ENCODE measurements at regions not wholly inside any gene's neighbourhood (a gene's known extent, or its start where the extent isn't known, plus 50 kb on each side); places are given as distances from the start of the nearest gene placed in this dataset.

- no peak overlapping the region for H3K4me3 ChIP-seq (ENCODE audit: extremely low read depth, insufficient read depth, low read length, poor library complexity, severe bottlenecking)
- H3K4me1 ChIP-seq (ENCODE audit: control insufficient read depth, insufficient read depth, low read length, poor library complexity, severe bottlenecking): peaks cover 30% of the 10 kb centered on the region
- H3K9me3 ChIP-seq (ENCODE audit: control insufficient read depth, low read length): no peaks in the 10 kb centered on the region
- H3K36me3 ChIP-seq (ENCODE audit: control insufficient read depth, insufficient read depth, low read length): no peaks in the 10 kb centered on the region
- 85 to 90% methylated on average over 2 of the region's 3 CpGs for WGBS, 2 experiments (ENCODE audit: insufficient coverage in 2 of 2)
- H3K27ac ChIP-seq (ENCODE audit: low read depth, low read length, severe bottlenecking): no peak overlapping the region
Measured at GRCh38 chr3:191958980-191959671, 498.2 kb downstream of the PYDC2 start.

GRCh38 chr3:191959876-191960413 is 499.0 kb downstream of the PYDC2 start:
- Histone ChIP-seq H3K4me3 (ENCODE audit: extremely low read depth, insufficient read depth, low read length, poor library complexity, severe bottlenecking) (no peak overlapping the region), H3K4me1 (ENCODE audit: control insufficient read depth, insufficient read depth, low read length, poor library complexity, severe bottlenecking) (peaks cover 30% of the 10 kb centered on the region), H3K9me3 (ENCODE audit: control insufficient read depth, low read length) (no peaks in the 10 kb centered on the region), H3K36me3 (ENCODE audit: control insufficient read depth, insufficient read depth, low read length) (no peaks in the 10 kb centered on the region), H3K27ac (ENCODE audit: low read depth, low read length, severe bottlenecking) (no peak overlapping the region)
- WGBS, 2 experiments (ENCODE audit: insufficient coverage in 2 of 2): 40% methylated on average over 1 of the region's 4 CpGs; no CpG with 5 or more reads in 1 of the 2 experiments

GRCh38 chr3:191961022-191961421 is 500.1 kb downstream of the PYDC2 start:
- Histone ChIP-seq H3K27ac (ENCODE audit: low read depth, low read length, severe bottlenecking) (peak overlapping the region; percentile 92), H3K4me1 (ENCODE audit: control insufficient read depth, insufficient read depth, low read length, poor library complexity, severe bottlenecking) (peaks cover 30% of the 10 kb centered on the region)
- WGBS, 2 experiments (ENCODE audit: insufficient coverage in 2 of 2): 81 to 83% methylated on average over 2 to 4 of the region's 5 CpGs

GRCh38 chr3:191961529-191961928 is 500.6 kb downstream of the PYDC2 start:
- Histone ChIP-seq H3K9me3 (ENCODE audit: control insufficient read depth, low read length) (no peaks in the 10 kb centered on the region), H3K36me3 (ENCODE audit: control insufficient read depth, insufficient read depth, low read length) (no peaks in the 10 kb centered on the region), H3K4me3 (ENCODE audit: extremely low read depth, insufficient read depth, low read length, poor library complexity, severe bottlenecking) (no peak overlapping the region), H3K4me1 (ENCODE audit: control insufficient read depth, insufficient read depth, low read length, poor library complexity, severe bottlenecking) (peaks cover 30% of the 10 kb centered on the region), H3K27ac (ENCODE audit: low read depth, low read length, severe bottlenecking) (peak overlapping the region; percentile 92)

More at GRCh38 chr3:191961022-191961421, 500.1 kb downstream of the PYDC2 start:
- Histone ChIP-seq H3K36me3 (ENCODE audit: control insufficient read depth, insufficient read depth, low read length) (no peaks in the 10 kb centered on the region), H3K4me3 (ENCODE audit: extremely low read depth, insufficient read depth, low read length, poor library complexity, severe bottlenecking) (no peak overlapping the region), H3K9me3 (ENCODE audit: control insufficient read depth, low read length) (no peaks in the 10 kb centered on the region)

- Histone ChIP-seq H3K9me3 (ENCODE audit: control insufficient read depth, low read length) (no peaks in the 10 kb centered on the region), H3K27ac (ENCODE audit: low read depth, low read length, severe bottlenecking) (no peak overlapping the region), H3K4me1 (ENCODE audit: control insufficient read depth, insufficient read depth, low read length, poor library complexity, severe bottlenecking) (peaks cover 30% of the 10 kb centered on the region), H3K4me3 (ENCODE audit: extremely low read depth, insufficient read depth, low read length, poor library complexity, severe bottlenecking) (no peak overlapping the region), H3K36me3 (ENCODE audit: control insufficient read depth, insufficient read depth, low read length) (no peaks in the 10 kb centered on the region)
- WGBS, 2 experiments (ENCODE audit: insufficient coverage in 2 of 2): no CpG with 5 or more reads among the region's 1 CpG
Measured at GRCh38 chr3:191962324-191962723, 501.4 kb downstream of the PYDC2 start.

- Histone ChIP-seq H3K27ac (ENCODE audit: low read depth, low read length, severe bottlenecking) (peak overlapping the region; percentile 10), H3K9me3 (ENCODE audit: control insufficient read depth, low read length) (no peaks in the 10 kb centered on the region), H3K4me1 (ENCODE audit: control insufficient read depth, insufficient read depth, low read length, poor library complexity, severe bottlenecking) (peaks cover 30% of the 10 kb centered on the region), H3K4me3 (ENCODE audit: extremely low read depth, insufficient read depth, low read length, poor library complexity, severe bottlenecking) (no peak overlapping the region), H3K36me3 (ENCODE audit: control insufficient read depth, insufficient read depth, low read length) (no peaks in the 10 kb centered on the region)
- 26 to 33% methylated on average over 1 to 3 of the region's 3 CpGs for WGBS, 2 experiments (ENCODE audit: insufficient coverage in 2 of 2)
Measured at GRCh38 chr3:191963182-191963581, 502.2 kb downstream of the PYDC2 start.

GRCh38 chr3:191966556-191966955 is 505.6 kb downstream of the PYDC2 start:
- Histone ChIP-seq H3K4me1 (ENCODE audit: control insufficient read depth, insufficient read depth, low read length, poor library complexity, severe bottlenecking) (peaks cover 21% of the 10 kb centered on the region), H3K9me3 (ENCODE audit: control insufficient read depth, low read length) (no peaks in the 10 kb centered on the region), H3K36me3 (ENCODE audit: control insufficient read depth, insufficient read depth, low read length) (no peaks in the 10 kb centered on the region), H3K27ac (ENCODE audit: low read depth, low read length, severe bottlenecking) (no peak overlapping the region), H3K4me3 (ENCODE audit: extremely low read depth, insufficient read depth, low read length, poor library complexity, severe bottlenecking) (no peak overlapping the region)
- WGBS, 2 experiments (ENCODE audit: insufficient coverage in 2 of 2): no CpG with 5 or more reads among the region's 3 CpGs

GRCh38 chr3:191968299-191968698 is 507.3 kb downstream of the PYDC2 start:
- 61% methylated on average over 3 of the region's 3 CpGs; no CpG with 5 or more reads in 1 of the 2 experiments for WGBS, 2 experiments (ENCODE audit: insufficient coverage in 2 of 2)
- Histone ChIP-seq H3K4me3 (ENCODE audit: extremely low read depth, insufficient read depth, low read length, poor library complexity, severe bottlenecking) (no peak overlapping the region), H3K27ac (ENCODE audit: low read depth, low read length, severe bottlenecking) (no peak overlapping the region), H3K9me3 (ENCODE audit: control insufficient read depth, low read length) (no peaks in the 10 kb centered on the region), H3K36me3 (ENCODE audit: control insufficient read depth, insufficient read depth, low read length) (no peaks in the 10 kb centered on the region), H3K4me1 (ENCODE audit: control insufficient read depth, insufficient read depth, low read length, poor library complexity, severe bottlenecking) (peaks cover 4% of the 10 kb centered on the region)

GRCh38 chr3:191972714-191973398 is 511.9 kb downstream of the PYDC2 start:
- 88 to 92% methylated on average over 6 to 8 of the region's 8 CpGs for WGBS, 2 experiments (ENCODE audit: insufficient coverage in 2 of 2)
- H3K4me3 ChIP-seq (ENCODE audit: extremely low read depth, insufficient read depth, low read length, poor library complexity, severe bottlenecking): no peak overlapping the region
- no peak overlapping the region for H3K27ac ChIP-seq (ENCODE audit: low read depth, low read length, severe bottlenecking)
- no peaks in the 10 kb centered on the region for H3K36me3 ChIP-seq (ENCODE audit: control insufficient read depth, insufficient read depth, low read length)
- no peaks in the 10 kb centered on the region for H3K4me1 ChIP-seq (ENCODE audit: control insufficient read depth, insufficient read depth, low read length, poor library complexity, severe bottlenecking)
- H3K9me3 ChIP-seq (ENCODE audit: control insufficient read depth, low read length): no peaks in the 10 kb centered on the region

GRCh38 chr3:191973820-191974219 is 512.9 kb downstream of the PYDC2 start:
- 82 to 83% methylated on average over 3 of the region's 6 CpGs for WGBS, 2 experiments (ENCODE audit: insufficient coverage in 2 of 2)
- Histone ChIP-seq H3K4me1 (ENCODE audit: control insufficient read depth, insufficient read depth, low read length, poor library complexity, severe bottlenecking) (no peaks in the 10 kb centered on the region), H3K36me3 (ENCODE audit: control insufficient read depth, insufficient read depth, low read length) (no peaks in the 10 kb centered on the region), H3K9me3 (ENCODE audit: control insufficient read depth, low read length) (no peaks in the 10 kb centered on the region), H3K27ac (ENCODE audit: low read depth, low read length, severe bottlenecking) (no peak overlapping the region), H3K4me3 (ENCODE audit: extremely low read depth, insufficient read depth, low read length, poor library complexity, severe bottlenecking) (no peak overlapping the region)

GRCh38 chr3:191975936-191976335 is 515.0 kb downstream of the PYDC2 start:
- Histone ChIP-seq H3K9me3 (ENCODE audit: control insufficient read depth, low read length) (no peaks in the 10 kb centered on the region), H3K4me3 (ENCODE audit: extremely low read depth, insufficient read depth, low read length, poor library complexity, severe bottlenecking) (no peak overlapping the region), H3K27ac (ENCODE audit: low read depth, low read length, severe bottlenecking) (no peak overlapping the region), H3K4me1 (ENCODE audit: control insufficient read depth, insufficient read depth, low read length, poor library complexity, severe bottlenecking) (no peaks in the 10 kb centered on the region), H3K36me3 (ENCODE audit: control insufficient read depth, insufficient read depth, low read length) (no peaks in the 10 kb centered on the region)
- 67 to 100% methylated on average over 1 of the region's 6 CpGs for WGBS, 2 experiments (ENCODE audit: insufficient coverage in 2 of 2)
